IMR-90 (cell line): ENCODE measurements at regions not wholly inside any gene's neighbourhood (a gene's known extent, or its start where the extent isn't known, plus 50 kb on each side); places are given as distances from the start of the nearest gene placed in this dataset.

Source experiments
- ATAC-seq: fragments of 200-7000 bp; cut with Tn5 transposase; 2 replicates; pipeline ENCODE4 v1.9.1; 2020; ENCODE audit warnings: low read depth, mild to moderate bottlenecking, moderate library complexity
- BruUV-seq: library from RNA; stranded (reverse); fragments of 400-500 nt; replicated peaks from 2 replicates; lab custom pipeline; 2021; lab: Mats Ljungman, UMichigan
- CTCF ChIA-PET: fragments of 300-600 bp; formaldehyde crosslinking; extraction: SDS; loops from one replicate; lab custom pipeline; 2021; ENCODE audit warnings: antibody characterized with exemption; lab: Yijun Ruan, JAX
- POLR2A ChIA-PET: fragments of 300-600 bp; sonication (Branson Sonifier 250); formaldehyde crosslinking; loops from one replicate; lab custom pipeline; 2022; ENCODE audit warnings: antibody characterized with exemption; ENCODE audit not compliant: unreplicated experiment; lab: Charles Lee
- DNase-seq: peaks from one replicate; pipeline ENCODE4 v3.0.0; 2013
- H2AFZ ChIP-seq: replicated peaks from 2 replicates; pipeline ENCODE3; 2013; ENCODE audit warnings: low read length, mild to moderate bottlenecking; ENCODE audit not compliant: poor library complexity
- H2AK5ac ChIP-seq: 2 replicates; pipeline ENCODE4 v1.6.1; 2013; ENCODE audit warnings: low read depth, low read length, inconsistent platforms
- H2AK9ac ChIP-seq: replicated peaks from 2 replicates; pipeline ENCODE3; 2013; ENCODE audit warnings: mild to moderate bottlenecking, low read depth, low read length, moderate library complexity; ENCODE audit not compliant: poor library complexity
- H2BK120ac ChIP-seq: 2 replicates; pipeline ENCODE4 v1.6.1; 2013; ENCODE audit warnings: low read depth, low read length, inconsistent platforms
- H2BK15ac ChIP-seq: 3 replicates; pipeline ENCODE4 v1.6.1; 2013; ENCODE audit warnings: low read depth, low read length, inconsistent platforms
- H2BK20ac ChIP-seq: 2 replicates; pipeline ENCODE4 v1.6.1; 2013; ENCODE audit warnings: low read depth, mild to moderate bottlenecking, inconsistent platforms, low read length, moderate library complexity
- H2BK5ac ChIP-seq: 2 replicates; pipeline ENCODE4 v1.6.1; 2013; ENCODE audit warnings: mild to moderate bottlenecking, low read depth, low read length, inconsistent platforms; ENCODE audit not compliant: poor library complexity, severe bottlenecking
- H3K14ac ChIP-seq: replicated peaks from 2 replicates; pipeline ENCODE4 v1.6.1; 2013; ENCODE audit warnings: low read depth, low read length, inconsistent platforms
- H3K18ac ChIP-seq: 2 replicates; pipeline ENCODE4 v1.6.1; 2013; ENCODE audit warnings: low read depth, low read length, control low read depth
- H3K23ac ChIP-seq: 2 replicates; pipeline ENCODE4 v1.6.1; 2013; ENCODE audit warnings: low read depth, low read length, inconsistent platforms
- H3K27ac ChIP-seq: 2 replicates; pipeline ENCODE4 v1.5.1; 2013; ENCODE audit warnings: mild to moderate bottlenecking, control low read depth, low read length; ENCODE audit not compliant: insufficient read depth
- H3K27me3 ChIP-seq: 2 replicates; pipeline ENCODE4 v1.6.1; 2013; ENCODE audit warnings: low read length; ENCODE audit not compliant: control insufficient read depth, insufficient read depth
- H3K36me3 ChIP-seq: 2 replicates; pipeline ENCODE4 v1.6.1; 2013; ENCODE audit warnings: low read length, mixed read lengths; ENCODE audit not compliant: control insufficient read depth, insufficient read depth
- H3K4ac ChIP-seq: 2 replicates; pipeline ENCODE4 v1.6.1; 2013; ENCODE audit warnings: low read depth, low read length, inconsistent platforms
- H3K4me1 ChIP-seq: 2 replicates; pipeline ENCODE4 v1.6.1; 2013; ENCODE audit warnings: low read length, mixed read lengths; ENCODE audit not compliant: control insufficient read depth, insufficient read depth
- H3K4me2 ChIP-seq: 2 replicates; pipeline ENCODE4 v1.6.1; 2013; ENCODE audit warnings: low read depth, mild to moderate bottlenecking, control low read depth, low read length, moderate library complexity
- H3K4me3 ChIP-seq: 2 replicates; pipeline ENCODE4 v1.5.1; 2013; ENCODE audit warnings: low read depth, mild to moderate bottlenecking, control low read depth, low read length, moderate library complexity; ENCODE audit not compliant: insufficient read depth
- H3K56ac ChIP-seq: 2 replicates; pipeline ENCODE4 v1.6.1; 2013; ENCODE audit warnings: low read length, inconsistent platforms; ENCODE audit not compliant: insufficient read depth; ENCODE audit errors: extremely low read depth
- H3K79me1 ChIP-seq, 2 experiments: 2 replicates each; pipeline ENCODE4 v1.6.1; 2013; ENCODE audit warnings: low read length in 2 of 2, inconsistent platforms in 1 of 2, low read depth in 1 of 2
- H3K9ac ChIP-seq: 2 replicates; pipeline ENCODE4 v1.6.1; 2013; ENCODE audit warnings: low read depth, low read length, control low read depth
- H3K9me1 ChIP-seq: 2 replicates; pipeline ENCODE4 v1.6.1; 2013; ENCODE audit warnings: low read length, inconsistent platforms; ENCODE audit not compliant: insufficient read depth
- H3K9me3 ChIP-seq: 2 replicates; pipeline ENCODE4 v1.6.1; 2013; ENCODE audit warnings: low read length; ENCODE audit not compliant: control insufficient read depth, insufficient read depth
- H4K20me1 ChIP-seq: 2 replicates; pipeline ENCODE4 v1.6.1; 2013; ENCODE audit warnings: low read length, inconsistent platforms; ENCODE audit not compliant: insufficient read depth
- H4K5ac ChIP-seq: 2 replicates; pipeline ENCODE4 v1.6.1; 2013; ENCODE audit warnings: mild to moderate bottlenecking, low read depth, low read length, control low read depth
- H4K8ac ChIP-seq, 2 experiments: 2 replicates each; pipeline ENCODE4 v1.6.1; 2013; ENCODE audit warnings: low read depth in 2 of 2, low read length in 2 of 2, control low read depth in 1 of 2, inconsistent platforms in 1 of 2
- H4K91ac ChIP-seq: 2 replicates; pipeline ENCODE4 v1.6.1; 2013; ENCODE audit warnings: low read depth, low read length, inconsistent platforms; ENCODE audit not compliant: insufficient read depth
- BHLHE40 ChIP-seq: fragments of 150-350 bp; IDR thresholded peaks from 2 replicates; pipeline ENCODE4 v1.6.1; 2016; ENCODE audit warnings: mild to moderate bottlenecking, low read depth, low read length
- CEBPB ChIP-seq: IDR thresholded peaks from 2 replicates; pipeline ENCODE4 v1.6.1; 2012; ENCODE audit warnings: low read depth, low read length, improper control_type of control experiment
- CHD1 ChIP-seq: IDR thresholded peaks from 2 replicates; pipeline ENCODE4 v1.6.1; 2012; ENCODE audit warnings: low read depth, low read length, improper control_type of control experiment
- CTCF ChIP-seq: conservative IDR thresholded peaks from 2 replicates; pipeline ENCODE4 v1.5.1; 2012; ENCODE audit warnings: mild to moderate bottlenecking, low read depth, low read length, improper control_type of control experiment
- ELK1 ChIP-seq: fragments of 150-350 bp; IDR thresholded peaks from 2 replicates; pipeline ENCODE4 v1.6.1; 2016; ENCODE audit warnings: low read depth, mild to moderate bottlenecking, low read length, moderate library complexity, borderline replicate concordance
- FOS ChIP-seq: fragments of 150-350 bp; IDR thresholded peaks from 2 replicates; pipeline ENCODE4 v1.6.1; 2016; ENCODE audit warnings: low read depth, low read length
- MAFK ChIP-seq: IDR thresholded peaks from 2 replicates; pipeline ENCODE4 v1.6.1; 2012; ENCODE audit warnings: low read depth, low read length, improper control_type of control experiment
- MAZ ChIP-seq: IDR thresholded peaks from 2 replicates; pipeline ENCODE4 v1.6.1; 2012; ENCODE audit warnings: low read depth, mild to moderate bottlenecking, low read length, improper control_type of control experiment, moderate library complexity, borderline replicate concordance
- MXI1 ChIP-seq: IDR thresholded peaks from 2 replicates; pipeline ENCODE4 v1.6.1; 2012; ENCODE audit warnings: low read depth, mild to moderate bottlenecking, low read length, moderate library complexity, borderline replicate concordance
- NFE2L2 ChIP-seq: fragments of 150-350 bp; IDR thresholded peaks from 2 replicates; pipeline ENCODE4 v1.6.1; 2016; ENCODE audit warnings: low read depth, mild to moderate bottlenecking, low read length
- POLR2A ChIP-seq: IDR thresholded peaks from 2 replicates; pipeline ENCODE4 v1.6.1; 2012; ENCODE audit warnings: mild to moderate bottlenecking, low read depth, low read length
- RAD21 ChIP-seq: IDR thresholded peaks from 2 replicates; pipeline ENCODE4 v1.6.1; 2012; ENCODE audit warnings: low read length, improper control_type of control experiment
- RCOR1 ChIP-seq: IDR thresholded peaks from 2 replicates; pipeline ENCODE4 v1.6.1; 2012; ENCODE audit warnings: mild to moderate bottlenecking, low read length, improper control_type of control experiment; ENCODE audit not compliant: insufficient replicate concordance
- RFX5 ChIP-seq: IDR thresholded peaks from 2 replicates; pipeline ENCODE4 v1.8.0; 2012; ENCODE audit warnings: low read depth, mild to moderate bottlenecking, low read length, moderate library complexity
- SMC3 ChIP-seq: fragments of 150-350 bp; IDR thresholded peaks from 2 replicates; pipeline ENCODE4 v1.6.1; 2016; ENCODE audit warnings: low read depth, mild to moderate bottlenecking, antibody characterized with exemption, low read length, moderate library complexity
- USF2 ChIP-seq: fragments of 150-350 bp; IDR thresholded peaks from 2 replicates; pipeline ENCODE4 v1.6.1; 2017; ENCODE audit warnings: mild to moderate bottlenecking, antibody characterized with exemption, low read length, low read depth
- WGBS, 2 experiments: methylation state at CpG; one replicate each; pipeline versions ENCODE4 v1.1.5 to v1.1.7; 2013; ENCODE audit warnings: missing lambda C conversion rate in 2 of 2; ENCODE audit not compliant: insufficient read length in 1 of 2; ENCODE audit errors: extremely low coverage in 2 of 2; 5-methylcytosine and 5-hydroxymethylcytosine counted together
- dilution Hi-C: fragments of 300-500 bp; cut with HindIII; formaldehyde crosslinking; loops from one replicate; pipeline ENCODE4 v1.14.3; 2018; ENCODE audit warnings: low sequenced_read_pairs; ENCODE audit not compliant: unreplicated experiment
- in situ Hi-C: fragments of 300-500 bp; cut with MboI; formaldehyde crosslinking; loops from 3 replicates; pipeline ENCODE4 v1.14.3; 2019; ENCODE audit warnings: low sequenced_read_pairs, inconsistent platforms, mixed read lengths
- intact Hi-C: fragments of 100-400 bp; cut with micrococcal nuclease; formaldehyde crosslinking; loops from 2 replicates; pipeline ENCODE4 v1.10.0; 2022

- dilution Hi-C loops = no loop called here
- POLR2A ChIA-PET = no interaction called here
- no TSS peak for BruUV-seq
These were observed 102.6 kb upstream of the LMNTD1 start for GRCh38 chr12:25655702-25656101.

More at GRCh38 chr12:25655702-25656101, 102.6 kb upstream of the LMNTD1 start:
- WGBS, 2 experiments = 90% methylated on average over 2 of the region's 5 CpGs; no CpG with 5 or more reads in 1 of the 2 experiments
- Histone ChIP-seq H3K9me1 (no peaks in the 10 kb centered on the region), H3K4me3 (no peak overlapping the region), H2AFZ (no peak overlapping the region), H2BK20ac (no peak overlapping the region), H3K4me1 (no peaks in the 10 kb centered on the region), H4K91ac (no peak overlapping the region), H3K18ac (no peak overlapping the region), H2AK5ac (no peak overlapping the region), H2AK9ac (no peak overlapping the region), H4K8ac (no peak overlapping the region), H2BK120ac (no peak overlapping the region), H3K9me3 (no peaks in the 10 kb centered on the region), H3K4me2 (no peak overlapping the region), H2BK5ac (no peak overlapping the region), H3K36me3 (no peaks in the 10 kb centered on the region), H4K5ac (no peak overlapping the region), H3K14ac (no peak overlapping the region), H3K79me1 (no peaks in the 10 kb centered on the region), H3K27me3 (no peaks in the 10 kb centered on the region), H3K23ac (no peak overlapping the region), H2BK15ac (no peak overlapping the region), H3K27ac (no peak overlapping the region), H4K20me1 (no peaks in the 10 kb centered on the region), H3K4ac (no peak overlapping the region), H3K9ac (no peak overlapping the region), H3K56ac (no peak overlapping the region)
- no peak for TF ChIP-seq CHD1
- TF ChIP-seq SMC3 = no peak
- TF ChIP-seq RFX5 = no peak
- no peak for TF ChIP-seq USF2
- no peak for TF ChIP-seq MAFK
- TF ChIP-seq CEBPB = no peak
- no peak for TF ChIP-seq NFE2L2
- TF ChIP-seq RCOR1 = no peak
- no peak for TF ChIP-seq BHLHE40
- TF ChIP-seq MAZ = no peak
- TF ChIP-seq CTCF = no peak
- no peak for TF ChIP-seq ELK1
- no peak for TF ChIP-seq MXI1
- TF ChIP-seq FOS = no peak
- TF ChIP-seq RAD21 = no peak
- no peak for TF ChIP-seq POLR2A
- CTCF ChIA-PET = interaction anchor here (0.7 kb wide), 1 partner anchor 205 kb away, joined by 9 read pairs; no protein-coding TSS in a partner anchor
- intact Hi-C loops (no loop called here), in situ Hi-C loops (no loop called here)
- no peak for DNase-seq
- ATAC-seq = no peak
